ENCODE measurements at regions not wholly inside any gene's neighbourhood (a gene's known extent, or its start where the extent isn't known, plus 50 kb on each side); places are given as distances from the start of the nearest gene placed in this dataset.

GRCh38 chr22:49324527-49325491 lies 502.9 kb downstream of the BRD1 start:
- dilution Hi-C loops (cut with HindIII; ENCODE audit: low sequenced_read_pairs, unreplicated experiment), result no loop called here
- H3K23ac ChIP-seq (ENCODE audit: low read depth, low read length), result no peak overlapping the region

More at GRCh38 chr22:49324527-49325491, 502.9 kb downstream of the BRD1 start:
- H3K4me3 ChIP-seq (ENCODE audit: insufficient read depth, low read depth, low read length), result no peak overlapping the region
- H3K9me1 ChIP-seq (ENCODE audit: insufficient read depth, low read length), result no peaks in the 10 kb centered on the region
- in situ Hi-C loops (cut with MboI; ENCODE audit: low sequenced_read_pairs), result no loop called here
- no peak overlapping the region for H2AFZ ChIP-seq (replicated peaks; ENCODE audit: low read length, poor library complexity)
- H3K27ac ChIP-seq (ENCODE audit: insufficient read depth, low read length), result no peak overlapping the region
- H2AK5ac ChIP-seq (ENCODE audit: low read depth, low read length), result no peak overlapping the region
- H3K4me2 ChIP-seq (ENCODE audit: low read depth, low read length), result no peak overlapping the region
- H2BK15ac ChIP-seq (ENCODE audit: low read depth, low read length), result no peak overlapping the region
- ATAC-seq (ENCODE audit: low read depth), result no peak
- no peak overlapping the region for H2BK20ac ChIP-seq (ENCODE audit: low read depth, low read length)
- H3K14ac ChIP-seq (replicated peaks; ENCODE audit: low read depth, low read length), result no peak overlapping the region
- H3K9me3 ChIP-seq (ENCODE audit: control insufficient read depth, insufficient read depth, low read length), result peaks cover 68% of the 10 kb centered on the region
- H4K8ac ChIP-seq (ENCODE audit: low read depth in 2 of 2, low read length in 2 of 2), result no peak overlapping the region
- no peak overlapping the region for H3K9ac ChIP-seq (ENCODE audit: low read depth, low read length)
- H3K79me1 ChIP-seq (ENCODE audit: low read depth in 1 of 2, low read length in 2 of 2), result no peaks in the 10 kb centered on the region
- no peak for DNase-seq
- 62% methylated on average over 6 of the region's 29 CpGs; no CpG with 5 or more reads in 1 of the 2 experiments for WGBS, 2 experiments (ENCODE audit: extremely low coverage in 2 of 2, insufficient read length in 1 of 2)
- H3K18ac ChIP-seq (ENCODE audit: low read depth, low read length), result no peak overlapping the region
- H3K4me1 ChIP-seq (ENCODE audit: control insufficient read depth, insufficient read depth, low read length), result no peaks in the 10 kb centered on the region
- intact Hi-C loops (cut with micrococcal nuclease), result no loop called here
- no peaks in the 10 kb centered on the region for H3K27me3 ChIP-seq (ENCODE audit: control insufficient read depth, insufficient read depth, low read length)
- TF ChIP-seq, protein P1, sequence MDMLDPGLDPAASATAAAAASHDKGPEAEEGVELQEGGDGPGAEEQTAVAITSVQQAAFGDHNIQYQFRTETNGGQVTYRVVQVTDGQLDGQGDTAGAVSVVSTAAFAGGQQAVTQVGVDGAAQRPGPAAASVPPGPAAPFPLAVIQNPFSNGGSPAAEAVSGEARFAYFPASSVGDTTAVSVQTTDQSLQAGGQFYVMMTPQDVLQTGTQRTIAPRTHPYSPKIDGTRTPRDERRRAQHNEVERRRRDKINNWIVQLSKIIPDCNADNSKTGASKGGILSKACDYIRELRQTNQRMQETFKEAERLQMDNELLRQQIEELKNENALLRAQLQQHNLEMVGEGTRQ (IDR thresholded peaks at IDR 0.05; ENCODE audit: low read depth, low read length), result no peak
- TF ChIP-seq NFE2L2 (IDR thresholded peaks at IDR 0.05; ENCODE audit: low read depth, low read length) (no peak), ELK1 (IDR thresholded peaks at IDR 0.05; ENCODE audit: borderline replicate concordance, low read depth, low read length) (no peak), FOS (IDR thresholded peaks at IDR 0.05; ENCODE audit: low read depth, low read length) (no peak)
- BruUV-seq (replicated peaks), result no TSS peak
- no peak overlapping the region for H2AK9ac ChIP-seq (replicated peaks; ENCODE audit: low read depth, low read length, poor library complexity)
- H4K20me1 ChIP-seq (ENCODE audit: insufficient read depth, low read length), result no peaks in the 10 kb centered on the region
- H3K56ac ChIP-seq (ENCODE audit: extremely low read depth, insufficient read depth, low read length), result no peak overlapping the region
- no peak overlapping the region for H2BK5ac ChIP-seq (ENCODE audit: low read depth, low read length, poor library complexity, severe bottlenecking)
- POLR2A ChIA-PET (ENCODE audit: unreplicated experiment), result no interaction called here
- H4K5ac ChIP-seq (ENCODE audit: low read depth, low read length), result no peak overlapping the region
- CTCF ChIA-PET, result no interaction called here
- no peak overlapping the region for H4K91ac ChIP-seq (ENCODE audit: insufficient read depth, low read depth, low read length)
- no peak overlapping the region for H2BK120ac ChIP-seq (ENCODE audit: low read depth, low read length)
- no peak overlapping the region for H3K4ac ChIP-seq (ENCODE audit: low read depth, low read length)
- H3K36me3 ChIP-seq (ENCODE audit: control insufficient read depth, insufficient read depth, low read length), result no peaks in the 10 kb centered on the region

Measured in IMR-90 (cell line).